ENCODE measurements at regions not wholly inside any gene's neighbourhood (a gene's known extent, or its start where the extent isn't known, plus 50 kb on each side); places are given as distances from the start of the nearest gene placed in this dataset.
"Not testable (repeated sequence)": the region's sequence is repeated elsewhere in the genome, so short reads cannot be mapped to it uniquely, and the experiment has no call there.

DNA sequence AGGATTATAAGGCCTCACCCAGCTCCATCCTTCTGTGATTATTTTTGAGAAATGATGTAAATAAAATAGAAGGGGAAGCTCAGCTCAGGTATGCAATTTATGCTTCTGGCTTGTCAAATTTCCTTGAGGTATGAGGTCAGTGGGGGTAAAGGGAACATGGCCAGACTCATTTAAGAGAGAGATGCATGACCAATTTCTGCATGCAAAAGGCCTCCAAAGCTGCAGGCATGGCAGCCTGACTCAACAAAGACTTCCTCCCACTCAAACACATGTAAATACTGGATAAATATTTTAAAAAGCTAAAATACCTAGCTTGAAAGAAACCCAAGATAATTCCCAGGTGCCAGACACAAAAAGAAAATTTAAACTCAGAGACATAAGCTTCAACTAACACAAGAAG, 101.4 kb upstream of the SLC1A3 start:
- no peak for DNase-seq (ENCODE audit: low spot score in 2 of 2)
- intact Hi-C loops (cut with DNase I; ENCODE audit: low total_unique reads), result loop anchor here (5.0 to 10.0 kb wide), 2 partner anchors 90 to 187 kb away; no protein-coding TSS in a partner anchor
- H3K4me3 ChIP-seq (ENCODE audit: low read depth, poor library complexity, severe bottlenecking), result no peak overlapping the region
- TF ChIP-seq, protein P1, sequence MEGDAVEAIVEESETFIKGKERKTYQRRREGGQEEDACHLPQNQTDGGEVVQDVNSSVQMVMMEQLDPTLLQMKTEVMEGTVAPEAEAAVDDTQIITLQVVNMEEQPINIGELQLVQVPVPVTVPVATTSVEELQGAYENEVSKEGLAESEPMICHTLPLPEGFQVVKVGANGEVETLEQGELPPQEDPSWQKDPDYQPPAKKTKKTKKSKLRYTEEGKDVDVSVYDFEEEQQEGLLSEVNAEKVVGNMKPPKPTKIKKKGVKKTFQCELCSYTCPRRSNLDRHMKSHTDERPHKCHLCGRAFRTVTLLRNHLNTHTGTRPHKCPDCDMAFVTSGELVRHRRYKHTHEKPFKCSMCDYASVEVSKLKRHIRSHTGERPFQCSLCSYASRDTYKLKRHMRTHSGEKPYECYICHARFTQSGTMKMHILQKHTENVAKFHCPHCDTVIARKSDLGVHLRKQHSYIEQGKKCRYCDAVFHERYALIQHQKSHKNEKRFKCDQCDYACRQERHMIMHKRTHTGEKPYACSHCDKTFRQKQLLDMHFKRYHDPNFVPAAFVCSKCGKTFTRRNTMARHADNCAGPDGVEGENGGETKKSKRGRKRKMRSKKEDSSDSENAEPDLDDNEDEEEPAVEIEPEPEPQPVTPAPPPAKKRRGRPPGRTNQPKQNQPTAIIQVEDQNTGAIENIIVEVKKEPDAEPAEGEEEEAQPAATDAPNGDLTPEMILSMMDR (IDR thresholded peaks at IDR 0.05), result no peak
- TF ChIP-seq POLR2A (IDR thresholded peaks at IDR 0.05), result no peak

DNA sequence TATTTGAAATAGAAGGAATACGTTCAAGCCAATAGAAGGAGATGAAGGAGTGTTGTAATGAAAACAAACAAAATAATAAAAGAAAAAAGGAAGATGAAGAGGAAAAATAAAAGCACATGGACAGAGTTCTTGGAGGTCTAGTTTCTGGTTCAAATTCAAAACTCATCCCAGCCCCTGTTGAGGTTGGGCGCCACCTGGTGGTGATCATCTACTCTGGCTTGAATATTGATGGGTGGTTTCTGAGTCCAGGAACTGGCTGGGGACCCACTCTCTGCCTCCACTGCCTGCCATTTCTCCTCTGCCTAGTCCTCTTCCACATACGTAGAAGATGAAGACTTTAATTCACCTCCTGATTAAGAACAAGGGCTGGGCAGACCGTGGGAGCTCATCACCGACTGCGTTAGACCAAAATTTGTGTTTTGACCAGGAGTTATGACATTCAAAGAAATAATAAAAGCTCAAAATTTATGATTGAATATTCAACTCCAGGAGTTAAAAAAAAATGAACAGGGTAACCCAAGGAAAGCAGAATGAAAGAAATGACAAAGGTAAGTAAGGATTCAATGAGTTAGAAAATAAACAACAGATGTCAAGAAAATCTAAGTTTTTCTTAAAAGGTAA, 99.0 kb upstream of the SLC1A3 start:
- intact Hi-C loops (cut with DNase I; ENCODE audit: low total_unique reads), result loop anchor here (5.0 to 10.0 kb wide), 2 partner anchors 93 to 185 kb away; no protein-coding TSS in a partner anchor

DNA sequence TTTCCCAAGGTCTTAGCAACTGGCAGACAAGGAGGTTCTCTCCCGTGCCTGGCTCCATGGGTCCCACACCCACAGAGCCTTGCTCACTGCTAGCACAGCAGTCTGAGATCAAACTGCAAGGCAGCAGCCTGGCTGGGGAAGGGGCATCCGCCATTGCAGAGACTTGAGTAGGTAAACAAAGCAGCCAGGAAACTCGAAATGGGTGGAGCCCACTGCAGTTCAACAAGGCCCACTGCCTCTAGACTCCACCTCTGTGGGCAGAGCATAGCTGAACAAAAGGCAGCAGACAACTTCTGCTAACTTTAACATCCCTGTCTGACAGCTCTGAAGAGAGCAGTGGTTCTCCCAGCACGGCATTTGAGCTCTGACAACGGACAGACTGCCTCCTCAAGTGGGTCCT, 98.1 kb upstream of the SLC1A3 start:
- 55 to 57% methylated on average over 5 of the region's 5 CpGs for WGBS, 2 donors
- intact Hi-C loops (cut with DNase I; ENCODE audit: low total_unique reads), result loop anchor here (5.0 to 10.0 kb wide), 2 partner anchors 94 to 184 kb away; no protein-coding TSS in a partner anchor
- DNase-seq (ENCODE audit: low spot score in 2 of 2); H3K4me3 ChIP-seq (ENCODE audit: low read depth, poor library complexity, severe bottlenecking): not testable (repeated sequence)

More for the DNA sequence above, 99.0 kb upstream of the SLC1A3 start:
- WGBS, 2 donors, result 48 to 49% methylated on average over 6 of the region's 6 CpGs
- peak; percentile 74 to 96 for DNase-seq (ENCODE audit: low spot score in 2 of 2)
- TF ChIP-seq, protein P1 (IDR thresholded peaks at IDR 0.05), result peak in 1 of 3 donors; percentile 38
- no peak for TF ChIP-seq POLR2A (IDR thresholded peaks at IDR 0.05)
- H3K4me3 ChIP-seq (ENCODE audit: low read depth, poor library complexity, severe bottlenecking), result no peak overlapping the region

DNA sequence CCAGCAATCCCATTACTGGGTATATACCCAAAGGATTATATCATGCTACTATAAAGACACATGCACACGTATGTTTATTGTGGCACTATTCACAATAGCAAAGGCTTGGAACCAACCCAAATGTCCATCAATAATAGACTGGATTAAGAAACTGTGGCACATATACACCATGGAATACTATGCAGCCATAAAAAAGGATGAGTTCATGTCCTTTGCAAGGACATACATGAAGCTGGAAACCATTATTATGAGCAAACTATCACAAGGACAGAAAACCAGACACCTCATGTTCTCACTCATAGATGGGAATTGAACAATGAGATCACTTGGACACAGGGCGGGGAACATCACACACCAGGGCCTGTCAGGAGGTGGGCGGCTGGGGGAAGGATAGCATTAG, 92.8 kb upstream of the SLC1A3 start:
- DNase-seq (ENCODE audit: low spot score in 2 of 2); intact Hi-C loops (cut with DNase I; ENCODE audit: low total_unique reads); H3K4me3 ChIP-seq (ENCODE audit: low read depth, poor library complexity, severe bottlenecking): not testable (repeated sequence)
- 90 to 94% methylated on average over 3 of the region's 3 CpGs for WGBS, 2 donors

DNA sequence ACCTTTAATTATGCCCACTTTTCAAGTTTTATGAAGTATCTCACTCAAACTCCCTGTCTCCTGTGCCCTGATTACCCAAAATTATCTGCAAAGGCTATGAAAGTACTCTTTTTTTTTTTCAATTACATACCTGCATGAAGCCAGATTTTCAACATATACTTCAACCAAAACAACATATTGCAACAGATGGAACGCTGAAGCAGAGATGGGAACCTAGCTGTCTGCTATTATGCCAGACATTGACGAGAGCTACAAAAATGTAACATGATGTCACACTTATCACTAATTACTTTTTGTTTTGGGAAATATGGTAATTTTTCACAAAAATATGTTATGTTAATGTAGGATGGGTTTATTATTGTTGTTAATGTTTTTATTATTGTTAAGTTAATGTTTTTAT, 86.5 kb upstream of the SLC1A3 start:
- 83 to 85% methylated on average over 2 of the region's 2 CpGs for WGBS, 2 donors
- no peak overlapping the region for H3K4me3 ChIP-seq (ENCODE audit: low read depth, poor library complexity, severe bottlenecking)
- TF ChIP-seq, protein P1 (IDR thresholded peaks at IDR 0.05), result no peak
- intact Hi-C loops (cut with DNase I; ENCODE audit: low total_unique reads), result no loop called here
- DNase-seq (ENCODE audit: low spot score in 2 of 2), result no peak

DNA sequence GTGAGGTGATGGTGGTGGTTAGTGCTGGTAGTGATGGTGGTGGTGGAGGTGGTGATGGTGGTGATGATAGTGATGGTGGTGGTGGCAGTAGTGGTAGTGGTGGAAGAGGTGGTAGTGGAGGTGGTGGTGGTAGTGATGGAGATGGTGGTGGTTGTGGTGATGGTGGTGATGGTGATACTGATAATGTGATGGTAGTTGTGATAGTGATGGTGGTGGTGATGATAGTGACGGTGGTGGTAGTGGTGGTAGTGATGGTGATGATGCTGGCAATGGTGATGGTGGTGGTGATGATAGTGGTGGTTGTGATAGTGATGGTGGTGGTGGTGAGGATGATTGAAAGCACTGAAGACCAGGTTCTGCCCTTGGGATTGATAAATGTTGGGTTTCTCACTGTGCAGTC, 85.2 kb upstream of the SLC1A3 start:
- no peak overlapping the region for H3K4me3 ChIP-seq (ENCODE audit: low read depth, poor library complexity, severe bottlenecking)
- DNase-seq (ENCODE audit: low spot score in 2 of 2), result no peak
- 40 to 62% methylated on average over 1 of the region's 1 CpG for WGBS, 2 donors
- intact Hi-C loops (cut with DNase I; ENCODE audit: low total_unique reads), result no loop called here
- TF ChIP-seq POLR2A (IDR thresholded peaks at IDR 0.05), result no peak
- TF ChIP-seq, protein P1 (IDR thresholded peaks at IDR 0.05), result no peak

All from lower leg skin (tissue), 4 donors.